ENCODE measurements at regions not wholly inside any gene's neighbourhood (a gene's known extent, or its start where the extent isn't known, plus 50 kb on each side); places are given as distances from the start of the nearest gene placed in this dataset.
"Not testable (repeated sequence)": the region's sequence is repeated elsewhere in the genome, so short reads cannot be mapped to it uniquely, and the experiment has no call there.

- not testable (repeated sequence) for DNase-seq (ENCODE audit: low read depth, low spot score); H3K4me3 ChIP-seq (ENCODE audit: low read length)
Observed at GRCh38 chr11:91483956-91484355, 740.7 kb upstream of the FAT3 start.

GRCh38 chr11:91481875-91482274 is 742.7 kb upstream of the FAT3 start:
- not testable (repeated sequence) for H3K4me3 ChIP-seq (ENCODE audit: low read length); DNase-seq (ENCODE audit: low read depth, low spot score)

DNA sequence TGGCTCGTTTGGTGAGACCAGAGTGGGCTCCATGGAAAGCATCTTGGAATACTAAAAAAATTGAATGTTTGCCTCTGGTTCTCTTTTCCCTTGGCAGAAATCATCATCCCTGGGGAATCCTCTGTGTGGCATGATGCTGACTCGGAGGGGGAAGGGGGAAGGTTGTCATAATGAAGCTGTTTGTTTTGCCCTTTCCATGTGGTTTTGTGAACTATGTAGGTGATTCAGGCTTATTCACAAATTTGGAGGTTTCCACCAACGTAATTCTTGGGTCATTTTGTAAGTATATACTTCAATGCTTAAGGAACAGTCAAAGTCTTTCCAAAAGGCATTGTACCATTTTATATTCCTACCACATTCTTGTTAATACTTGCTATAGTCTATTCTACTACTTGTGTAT is 754.0 kb upstream of the FAT3 start:
- H3K4me3 ChIP-seq (ENCODE audit: low read length): no peak overlapping the region
- DNase-seq (ENCODE audit: low read depth, low spot score): no peak

GRCh38 chr11:91459840-91460239 is 764.8 kb upstream of the FAT3 start:
- no peak overlapping the region for H3K4me3 ChIP-seq (ENCODE audit: low read length)
- DNase-seq (ENCODE audit: low read depth, low spot score): no peak

- DNase-seq (ENCODE audit: low read depth, low spot score): no peak
Observed at GRCh38 chr11:91446267-91446666, 778.4 kb upstream of the FAT3 start.

DNA sequence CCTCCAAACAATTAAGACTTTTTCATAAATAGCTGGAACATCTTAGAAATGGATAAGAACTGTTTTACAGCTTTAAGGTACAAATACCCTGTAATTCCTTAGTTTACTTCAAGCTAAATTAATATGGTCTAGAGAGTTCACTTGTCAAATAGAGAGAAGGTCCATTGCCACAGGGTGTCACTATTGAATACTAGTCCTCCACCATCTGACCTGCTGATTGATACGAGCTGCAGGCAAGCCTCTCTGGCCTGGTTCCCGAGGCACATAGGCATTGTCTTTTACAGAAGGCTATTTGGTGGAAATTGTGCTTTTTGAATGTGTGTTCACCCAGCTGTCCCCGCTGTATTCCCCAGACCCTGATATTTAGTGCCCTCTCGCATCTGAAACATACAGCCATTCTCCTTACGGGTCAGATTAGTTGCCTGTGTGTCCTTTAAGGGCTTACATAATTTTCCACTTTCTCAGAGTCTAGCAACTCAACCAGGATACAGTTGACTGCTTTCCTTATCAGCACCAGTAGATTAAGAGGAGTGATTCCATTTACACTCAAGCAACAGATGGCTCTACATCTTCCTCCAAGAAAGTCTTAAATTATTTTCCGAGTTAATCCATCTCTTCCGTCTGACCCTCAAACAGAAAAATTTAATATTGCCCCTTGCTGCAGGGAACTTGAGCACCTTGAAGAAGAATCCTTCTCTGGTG is 788.8 kb upstream of the FAT3 start:
- no peak overlapping the region for H3K4me3 ChIP-seq (ENCODE audit: low read length)
- no peak for DNase-seq (ENCODE audit: low read depth, low spot score)

More at GRCh38 chr11:91446267-91446666, 778.4 kb upstream of the FAT3 start:
- H3K4me3 ChIP-seq (ENCODE audit: low read length): no peak overlapping the region

- H3K4me3 ChIP-seq (ENCODE audit: low read length): no peak overlapping the region
- no peak for DNase-seq (ENCODE audit: low read depth, low spot score)
Observed at GRCh38 chr11:91433284-91434010, 791.2 kb upstream of the FAT3 start.

GRCh38 chr11:91421641-91422040 is 803.0 kb upstream of the FAT3 start:
- no peak for DNase-seq (ENCODE audit: low read depth, low spot score)

GRCh38 chr11:91407842-91408241 is 816.8 kb upstream of the FAT3 start:
- no peak for DNase-seq (ENCODE audit: low read depth, low spot score)

More at GRCh38 chr11:91421641-91422040, 803.0 kb upstream of the FAT3 start:
- no peak overlapping the region for H3K4me3 ChIP-seq (ENCODE audit: low read length)

DNA sequence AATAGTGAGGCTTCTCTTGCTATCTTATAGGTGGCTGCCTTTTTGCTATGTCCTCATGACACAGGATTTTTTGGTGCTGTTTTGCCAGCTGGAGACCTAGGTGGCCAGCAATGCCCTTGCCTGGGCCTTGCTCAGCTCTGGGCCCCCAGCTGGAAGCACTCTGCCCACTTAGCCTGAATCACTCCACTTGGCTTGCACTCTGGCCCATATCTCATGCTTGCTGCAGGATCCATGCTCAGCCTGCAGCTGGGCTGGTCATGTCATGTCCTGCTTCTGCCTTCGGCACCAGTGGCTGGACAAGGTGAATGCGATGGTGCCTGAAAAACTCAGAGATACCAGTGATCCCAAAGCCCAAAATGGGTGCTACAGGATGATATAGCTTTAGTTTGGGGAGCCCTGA is 818.6 kb upstream of the FAT3 start:
- no peak overlapping the region for H3K4me3 ChIP-seq (ENCODE audit: low read length)
- DNase-seq (ENCODE audit: low read depth, low spot score): no peak

More at GRCh38 chr11:91407842-91408241, 816.8 kb upstream of the FAT3 start:
- H3K4me3 ChIP-seq (ENCODE audit: low read length): no peak overlapping the region

DNA sequence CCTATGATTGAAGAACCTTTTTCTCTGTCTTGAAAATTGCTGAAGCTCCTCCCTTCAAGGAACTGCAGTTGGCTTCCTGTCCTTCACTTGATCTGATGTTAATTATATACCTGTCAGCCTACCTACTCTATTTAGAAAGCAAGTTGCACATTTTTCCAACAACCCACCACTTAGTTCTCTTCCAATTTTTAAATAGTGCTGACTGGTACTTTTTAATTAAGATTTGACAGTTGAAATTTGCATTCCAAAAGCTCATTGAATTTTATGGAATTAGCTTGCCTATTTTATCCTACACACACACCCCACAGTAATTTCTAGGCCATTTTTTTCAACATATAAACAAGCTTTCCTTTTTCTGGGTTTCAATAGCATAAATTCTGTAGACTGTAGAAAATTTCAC is 820.3 kb upstream of the FAT3 start:
- H3K4me3 ChIP-seq (ENCODE audit: low read length): no peak overlapping the region
- no peak for DNase-seq (ENCODE audit: low read depth, low spot score)

- DNase-seq (ENCODE audit: low read depth, low spot score): no peak
- no peak overlapping the region for H3K4me3 ChIP-seq (ENCODE audit: low read length)
Observed at GRCh38 chr11:91397134-91397468, 827.5 kb upstream of the FAT3 start.

- DNase-seq (ENCODE audit: low read depth, low spot score): no peak
- no peak overlapping the region for H3K4me3 ChIP-seq (ENCODE audit: low read length)
Observed at GRCh38 chr11:91396236-91397133, 828.1 kb upstream of the FAT3 start.

GRCh38 chr11:91394727-91395414 is 829.7 kb upstream of the FAT3 start:
- H3K4me3 ChIP-seq (ENCODE audit: low read length): no peak overlapping the region
- no peak for DNase-seq (ENCODE audit: low read depth, low spot score)

GRCh38 chr11:91394073-91394726 is 830.4 kb upstream of the FAT3 start:
- DNase-seq (ENCODE audit: low read depth, low spot score): no peak
- no peak overlapping the region for H3K4me3 ChIP-seq (ENCODE audit: low read length)

- no peak for DNase-seq (ENCODE audit: low read depth, low spot score)
Observed at GRCh38 chr11:91382946-91383345, 841.7 kb upstream of the FAT3 start.

DNA sequence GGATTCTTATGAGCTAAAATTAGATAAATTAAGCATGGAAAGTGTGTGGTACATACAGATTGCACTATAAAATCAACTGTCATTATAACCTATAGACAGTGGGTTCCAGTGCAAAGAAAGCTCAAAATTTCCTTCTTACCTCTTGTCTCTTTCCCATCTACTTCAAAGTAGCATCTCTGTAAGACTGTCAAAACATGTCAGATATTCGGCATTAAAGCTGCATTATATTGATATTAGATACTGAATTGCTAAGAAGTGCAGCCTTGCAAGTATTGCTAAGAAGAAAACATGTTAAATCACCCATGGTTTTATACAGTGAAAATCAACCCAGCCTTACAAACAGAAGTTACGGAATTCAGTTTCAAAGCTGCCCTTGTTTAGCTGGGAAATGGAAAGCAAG is 849.8 kb upstream of the FAT3 start:
- no peak for DNase-seq (ENCODE audit: low read depth, low spot score)

More at GRCh38 chr11:91382946-91383345, 841.7 kb upstream of the FAT3 start:
- no peak overlapping the region for H3K4me3 ChIP-seq (ENCODE audit: low read length)

DNA sequence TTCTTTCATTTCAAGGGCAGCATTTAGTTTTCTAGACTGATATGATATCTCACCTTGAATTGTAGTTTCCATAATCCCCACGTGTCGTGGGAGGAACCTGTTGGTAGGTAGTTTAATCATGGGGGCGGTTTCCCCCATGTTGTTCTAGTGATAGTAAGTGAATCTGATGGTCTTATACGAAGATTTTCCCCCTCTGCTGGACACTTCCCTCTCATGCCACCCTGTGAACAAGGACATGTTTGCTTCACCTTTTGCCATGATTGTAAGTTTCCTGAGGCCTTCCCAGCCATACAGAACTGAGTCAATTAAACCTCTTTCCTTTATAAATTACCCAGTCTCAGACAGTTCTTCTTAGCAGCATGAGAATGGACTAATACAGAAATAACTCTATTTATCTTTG is 851.1 kb upstream of the FAT3 start:
- no peak overlapping the region for H3K4me3 ChIP-seq (ENCODE audit: low read length)
- no peak for DNase-seq (ENCODE audit: low read depth, low spot score)

More for the DNA sequence above, 849.8 kb upstream of the FAT3 start:
- H3K4me3 ChIP-seq (ENCODE audit: low read length): no peak overlapping the region

- no peak for DNase-seq (ENCODE audit: low read depth, low spot score)
- no peak overlapping the region for H3K4me3 ChIP-seq (ENCODE audit: low read length)
Observed at GRCh38 chr11:91366816-91367215, 857.8 kb upstream of the FAT3 start.
